ENCODE measurements at regions not wholly inside any gene's neighbourhood (a gene's known extent, or its start where the extent isn't known, plus 50 kb on each side); places are given as distances from the start of the nearest gene placed in this dataset.

- TF ChIP-seq CTCF (IDR thresholded peaks at IDR 0.05) (no peak), POLR2A (IDR thresholded peaks at IDR 0.05) (no peak)
Measured at GRCh38 chr5:24059716-24060115, 552.3 kb downstream of the PRDM9 start.

All from lower leg skin (tissue), 3 donors.